ENCODE measurements at regions not wholly inside any gene's neighbourhood (a gene's known extent, or its start where the extent isn't known, plus 50 kb on each side); places are given as distances from the start of the nearest gene placed in this dataset.

GRCh38 chr1:87754139-87754538 is 425.5 kb downstream of the LMO4 start:
- H3K27me3 ChIP-seq (ENCODE audit: insufficient read depth in 3 of 3, low read length in 2 of 3): no peaks in the 10 kb centered on the region
- no peak for DNase-seq
- H3K4me3 ChIP-seq: no peak overlapping the region
- no peak for TF ChIP-seq CTCF (IDR thresholded peaks at IDR 0.05)
- no peaks in the 10 kb centered on the region for H3K9me3 ChIP-seq
- H3K36me3 ChIP-seq (ENCODE audit: insufficient read depth in 1 of 2, low read depth in 1 of 2): no peaks in the 10 kb centered on the region
- H3K27ac ChIP-seq: no peak overlapping the region
- no peak for ATAC-seq
- H3K4me1 ChIP-seq: no peaks in the 10 kb centered on the region
- intact Hi-C loops (cut with DNase I): loop anchor here in 1 of 2 donors (2.0 kb wide), 1 partner anchor 47 kb away; no protein-coding TSS in a partner anchor

- DNase-seq (no peak), ATAC-seq (no peak)
- TF ChIP-seq CTCF (IDR thresholded peaks at IDR 0.05): no peak
- 76 to 83% (median 81%) methylated on average over 9 of the region's 9 CpGs for WGBS, 3 donors
- Histone ChIP-seq H3K4me1 (no peaks in the 10 kb centered on the region), H3K4me3 (no peak overlapping the region), H3K27me3 (ENCODE audit: insufficient read depth in 3 of 3, low read length in 2 of 3) (no peaks in the 10 kb centered on the region), H3K27ac (no peak overlapping the region), H3K36me3 (ENCODE audit: insufficient read depth in 1 of 2, low read depth in 1 of 2) (no peaks in the 10 kb centered on the region), H3K9me3 (no peaks in the 10 kb centered on the region)
- intact Hi-C loops (cut with DNase I): no loop called here
Measured at GRCh38 chr1:87757676-87758075, 429.0 kb downstream of the LMO4 start.

- DNase-seq (no peak), ATAC-seq (no peak)
- no peaks in the 10 kb centered on the region for H3K4me1 ChIP-seq
- H3K9me3 ChIP-seq: no peaks in the 10 kb centered on the region
- no peaks in the 10 kb centered on the region for H3K27me3 ChIP-seq (ENCODE audit: insufficient read depth in 3 of 3, low read length in 2 of 3)
- H3K27ac ChIP-seq: no peak overlapping the region
- no peak for TF ChIP-seq CTCF (IDR thresholded peaks at IDR 0.05)
- H3K36me3 ChIP-seq (ENCODE audit: insufficient read depth in 1 of 2, low read depth in 1 of 2): no peaks in the 10 kb centered on the region
- 39 to 58% (median 53%) methylated on average over 4 of the region's 4 CpGs for WGBS, 3 donors
- intact Hi-C loops (cut with DNase I): no loop called here
- no peak overlapping the region for H3K4me3 ChIP-seq
Measured at GRCh38 chr1:87759421-87760087, 430.9 kb downstream of the LMO4 start.

GRCh38 chr1:87760155-87760554 is 431.5 kb downstream of the LMO4 start:
- no peak for TF ChIP-seq CTCF (IDR thresholded peaks at IDR 0.05)
- no peak overlapping the region for H3K27ac ChIP-seq
- WGBS, 3 donors: 64 to 70% (median 67%) methylated on average over 2 of the region's 2 CpGs
- H3K27me3 ChIP-seq (ENCODE audit: insufficient read depth in 3 of 3, low read length in 2 of 3): no peaks in the 10 kb centered on the region
- H3K9me3 ChIP-seq: no peaks in the 10 kb centered on the region
- no peaks in the 10 kb centered on the region for H3K4me1 ChIP-seq
- DNase-seq (no peak), ATAC-seq (no peak)
- intact Hi-C loops (cut with DNase I): no loop called here
- H3K4me3 ChIP-seq: no peak overlapping the region
- H3K36me3 ChIP-seq (ENCODE audit: insufficient read depth in 1 of 2, low read depth in 1 of 2): no peaks in the 10 kb centered on the region

GRCh38 chr1:87760654-87761053 is 432.0 kb downstream of the LMO4 start:
- ATAC-seq: no peak
- no peak for DNase-seq
- H3K4me3 ChIP-seq: no peak overlapping the region
- H3K27me3 ChIP-seq (ENCODE audit: insufficient read depth in 3 of 3, low read length in 2 of 3): no peaks in the 10 kb centered on the region
- TF ChIP-seq CTCF (IDR thresholded peaks at IDR 0.05): no peak
- H3K4me1 ChIP-seq: no peaks in the 10 kb centered on the region
- no peaks in the 10 kb centered on the region for H3K36me3 ChIP-seq (ENCODE audit: insufficient read depth in 1 of 2, low read depth in 1 of 2)
- H3K9me3 ChIP-seq: no peaks in the 10 kb centered on the region
- WGBS, 3 donors: 78 to 87% (median 86%) methylated on average over 1 of the region's 1 CpG
- intact Hi-C loops (cut with DNase I): no loop called here
- no peak overlapping the region for H3K27ac ChIP-seq
